ENCODE measurements at regions not wholly inside any gene's neighbourhood (a gene's known extent, or its start where the extent isn't known, plus 50 kb on each side); places are given as distances from the start of the nearest gene placed in this dataset.

DNA sequence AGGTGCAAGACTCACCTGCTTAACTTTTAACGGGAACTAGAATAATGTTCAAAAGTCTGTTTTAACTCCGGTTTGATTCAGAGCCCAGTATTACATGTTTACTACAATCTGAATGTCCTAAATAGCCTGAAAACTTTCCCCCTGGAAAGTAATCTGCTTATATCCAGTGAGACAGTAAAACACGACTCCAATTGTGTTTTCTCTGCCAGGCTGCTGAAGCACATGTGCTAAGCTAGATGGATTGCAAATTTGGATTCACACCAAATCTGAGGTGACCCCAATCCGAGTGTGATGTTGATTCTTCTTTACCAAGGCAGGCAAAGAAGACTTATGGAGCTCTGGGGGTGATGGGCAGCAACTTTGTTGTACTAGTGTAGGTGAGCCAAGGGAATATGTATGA lies 158.7 kb upstream of the PDGFD start:
- no peak for DNase-seq (ENCODE audit: low read depth)
- TF ChIP-seq CTCF (conservative IDR thresholded peaks at IDR 0.05; ENCODE audit: low read length), result no peak
- H3K4me3 ChIP-seq (ENCODE audit: low read length), result no peak overlapping the region

DNA sequence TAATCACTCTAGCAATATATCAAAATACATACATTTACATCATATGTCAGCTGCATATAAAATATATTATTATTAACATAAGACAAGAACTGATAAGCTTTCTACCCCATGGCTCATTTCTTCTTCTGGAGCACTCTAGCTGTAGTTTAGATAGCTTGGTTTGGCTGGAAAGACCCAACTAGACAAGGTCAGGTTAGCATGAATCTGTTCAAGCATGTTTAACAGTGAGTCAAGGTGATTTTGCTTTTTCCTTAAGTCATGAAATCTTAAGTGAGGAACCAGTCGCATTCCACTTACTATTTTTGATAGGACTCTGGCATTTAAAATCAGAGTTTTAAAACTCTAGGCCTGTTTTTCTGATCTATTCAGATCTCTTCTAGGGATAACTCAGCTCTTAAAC lies 157.0 kb upstream of the PDGFD start:
- no peak for TF ChIP-seq CTCF (conservative IDR thresholded peaks at IDR 0.05; ENCODE audit: low read length)

GRCh38 chr11:104320097-104320496 lies 156.2 kb upstream of the PDGFD start:
- H3K4me3 ChIP-seq (ENCODE audit: low read length), result no peak overlapping the region
- no peak for DNase-seq (ENCODE audit: low read depth)
- TF ChIP-seq CTCF (conservative IDR thresholded peaks at IDR 0.05; ENCODE audit: low read length), result no peak

More for the DNA sequence above, 157.0 kb upstream of the PDGFD start:
- no peak overlapping the region for H3K4me3 ChIP-seq (ENCODE audit: low read length)
- no peak for DNase-seq (ENCODE audit: low read depth)

GRCh38 chr11:104319396-104319795 lies 155.4 kb upstream of the PDGFD start:
- no peak overlapping the region for H3K4me3 ChIP-seq (ENCODE audit: low read length)
- TF ChIP-seq CTCF (conservative IDR thresholded peaks at IDR 0.05; ENCODE audit: low read length), result no peak
- DNase-seq (ENCODE audit: low read depth), result no peak

GRCh38 chr11:104306862-104307474 lies 143.0 kb upstream of the PDGFD start:
- DNase-seq (ENCODE audit: low read depth), result no peak
- no peak for TF ChIP-seq CTCF (conservative IDR thresholded peaks at IDR 0.05; ENCODE audit: low read length)
- H3K4me3 ChIP-seq (ENCODE audit: low read length), result no peak overlapping the region

GRCh38 chr11:104301776-104302175 lies 137.8 kb upstream of the PDGFD start:
- no peak for TF ChIP-seq CTCF (conservative IDR thresholded peaks at IDR 0.05; ENCODE audit: low read length)
- no peak for DNase-seq (ENCODE audit: low read depth)
- no peak overlapping the region for H3K4me3 ChIP-seq (ENCODE audit: low read length)

DNA sequence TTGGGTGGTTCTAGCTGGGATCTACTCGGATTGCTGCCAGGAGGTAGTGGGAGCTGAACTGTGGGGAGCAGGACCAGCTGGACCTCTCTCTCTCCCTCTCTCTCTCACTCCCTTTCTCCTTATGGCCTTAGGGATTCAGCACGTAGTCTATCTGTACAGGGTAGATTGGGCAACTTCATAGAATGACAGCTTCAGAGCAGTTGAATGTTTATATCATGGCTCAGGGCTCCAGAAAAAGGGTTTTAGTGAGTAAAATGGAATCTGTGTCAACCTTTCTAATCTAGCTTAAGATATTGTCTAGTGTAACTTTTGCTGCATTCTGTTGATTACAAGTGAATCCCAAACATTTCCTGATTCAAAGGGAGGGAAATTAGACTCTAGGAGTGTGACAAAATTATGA lies 127.7 kb upstream of the PDGFD start:
- no peak overlapping the region for H3K4me3 ChIP-seq (ENCODE audit: low read length)
- TF ChIP-seq CTCF (conservative IDR thresholded peaks at IDR 0.05; ENCODE audit: low read length), result no peak
- no peak for DNase-seq (ENCODE audit: low read depth)

All from AG10803 (cell line).